Right lobe of liver (tissue), 4 donors: ENCODE measurements at regions not wholly inside any gene's neighbourhood (a gene's known extent, or its start where the extent isn't known, plus 50 kb on each side); places are given as distances from the start of the nearest gene placed in this dataset.

Source experiments
- CTCF ChIP-seq, 4 donors: fragments of 200-600 bp in 3 of 4; fragments of 450-650 bp in 1 of 4; IDR thresholded peaks; one replicate each; pipeline versions ENCODE4 v1.5.1 to v1.8.0; 2016 to 2022; ENCODE audit warnings: antibody characterized with exemption in 4 of 4, mild to moderate bottlenecking in 2 of 4
- POLR2A ChIP-seq: fragments of 450-650 bp; IDR thresholded peaks from one replicate; pipeline ENCODE4 v1.6.1; 2017; ENCODE audit warnings: antibody characterized with exemption, mild to moderate bottlenecking
- donor health status: DM: no; HTN: no; CAD: no.
- donor health status: DM: no; HTN: no; CAD: no.
- donor health status: DM: no; HTN: yes; CAD: no.

GRCh38 chr2:8544786-8545694, 136.8 kb upstream of the ID2 start:
- TF ChIP-seq POLR2A, result no peak
- TF ChIP-seq CTCF (IDR thresholded peaks at IDR 0.05), result peak in 1 of 4 donors; percentile 7
